ENCODE measurements at regions not wholly inside any gene's neighbourhood (a gene's known extent, or its start where the extent isn't known, plus 50 kb on each side); places are given as distances from the start of the nearest gene placed in this dataset.
A peak's percentile ranks its signal among the peaks of the same experiment; 100 is the strongest.
"Not testable (repeated sequence)": the region's sequence is repeated elsewhere in the genome, so short reads cannot be mapped to it uniquely, and the experiment has no call there.

DNA sequence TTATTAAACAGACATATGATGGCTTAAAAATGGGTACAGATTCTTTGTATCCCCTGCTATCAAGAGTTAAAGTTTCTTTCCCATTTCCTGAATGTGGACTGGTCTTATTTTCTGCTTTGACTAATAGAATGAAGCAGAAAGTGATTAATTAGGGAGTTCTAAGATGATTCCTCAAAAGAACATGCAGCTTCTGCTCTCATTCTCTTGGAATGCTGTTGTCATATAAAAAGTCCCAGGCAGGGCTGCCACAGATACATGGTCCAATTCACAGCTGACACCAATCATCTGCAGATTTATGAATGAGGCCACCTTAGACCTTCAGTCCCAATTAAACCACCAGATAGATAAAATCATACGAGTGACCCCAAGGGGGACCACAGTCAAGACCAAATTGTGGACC is 844.5 kb upstream of the RAG2 start:
- no peak for DNase-seq

DNA sequence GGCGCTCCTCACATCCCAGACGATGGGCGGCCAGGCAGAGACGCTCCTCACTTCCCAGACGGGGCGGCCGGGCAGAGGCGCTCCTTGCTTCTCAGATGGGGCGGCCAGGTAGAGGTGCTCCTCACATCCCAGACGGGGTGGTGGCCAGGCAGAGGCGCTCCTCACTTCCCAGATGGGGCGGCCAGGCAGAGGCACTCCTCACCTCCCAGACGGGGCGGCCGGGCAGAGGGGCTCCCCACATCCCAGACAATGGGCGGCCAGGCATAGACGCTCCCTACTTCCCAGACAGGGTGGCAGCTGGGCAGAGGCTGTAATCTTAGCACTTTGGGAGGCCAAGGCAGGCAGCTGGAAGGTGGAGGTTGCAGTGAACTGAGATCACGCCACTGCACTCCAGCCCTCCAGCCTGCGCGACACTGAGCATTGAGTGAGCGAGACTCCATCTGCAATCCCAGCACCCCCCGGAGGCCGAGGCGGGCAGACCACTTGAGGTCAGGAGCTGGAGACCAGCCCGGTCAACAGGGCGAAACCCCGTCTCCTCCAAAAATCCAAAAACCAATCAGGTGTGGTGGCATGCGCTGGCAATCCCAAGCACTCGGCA is 833.7 kb upstream of the RAG2 start:
- intact Hi-C loops (cut with DNase I): not testable (repeated sequence)

More for the DNA sequence above, 844.5 kb upstream of the RAG2 start:
- intact Hi-C loops (cut with DNase I): no loop called here

DNA sequence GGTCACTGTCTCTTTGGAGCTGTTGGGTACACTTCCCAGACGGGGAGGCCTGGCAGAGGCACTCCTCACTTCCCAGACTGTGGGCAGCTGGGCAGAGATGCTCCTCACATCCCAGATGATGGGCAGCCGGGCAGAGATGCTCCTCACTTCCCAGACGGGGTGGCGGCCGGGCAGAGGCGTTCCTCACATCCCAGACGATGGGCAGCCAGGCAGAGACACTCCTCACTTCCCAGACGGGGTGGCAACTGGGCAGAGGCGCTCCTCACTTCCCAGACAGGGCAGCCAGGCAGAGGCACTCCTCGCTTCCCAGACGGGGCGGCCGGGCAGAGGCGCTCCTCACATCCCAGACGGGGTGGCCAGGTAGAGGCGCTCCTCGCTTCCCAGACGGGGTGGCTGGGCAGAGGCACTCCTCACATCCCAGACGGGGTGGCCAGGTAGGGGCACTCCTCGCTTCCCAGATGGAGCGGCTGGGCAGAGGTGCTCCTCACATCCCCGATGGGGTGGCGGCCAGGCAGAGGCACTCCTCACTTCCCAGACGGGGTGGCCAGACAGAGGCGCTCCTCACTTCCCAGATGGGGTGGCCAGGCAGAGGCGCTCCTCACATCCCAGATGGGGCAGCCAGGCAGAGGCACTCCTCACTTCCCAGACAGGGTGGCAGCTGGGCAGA is 833.1 kb upstream of the RAG2 start:
- intact Hi-C loops (cut with DNase I): not testable (repeated sequence)
- peak in 2 of 10 donors; percentile 51 to 79 for DNase-seq

More for the DNA sequence above, 833.7 kb upstream of the RAG2 start:
- DNase-seq: peak in 3 of 10 donors; percentile 27 to 83 (median 76)

DNA sequence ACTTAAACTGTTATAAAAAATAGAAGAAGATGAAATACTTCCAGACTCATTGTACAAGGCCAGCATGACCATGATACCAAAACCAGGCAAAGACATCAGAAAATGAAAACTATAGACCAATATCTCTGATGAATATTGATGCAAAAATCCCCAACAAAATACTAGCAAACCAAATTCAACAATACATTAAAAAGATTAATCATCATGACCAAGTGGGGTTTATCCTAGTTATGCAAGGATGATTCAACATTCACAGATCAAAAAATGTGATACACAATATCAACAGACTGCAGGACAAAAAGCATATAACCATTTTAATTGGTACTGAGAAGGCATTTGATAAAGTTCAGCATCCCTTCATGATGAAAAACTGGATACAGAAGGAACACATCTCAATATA is 824.5 kb upstream of the RAG2 start:
- intact Hi-C loops (cut with DNase I): no loop called here
- DNase-seq: no peak

DNA sequence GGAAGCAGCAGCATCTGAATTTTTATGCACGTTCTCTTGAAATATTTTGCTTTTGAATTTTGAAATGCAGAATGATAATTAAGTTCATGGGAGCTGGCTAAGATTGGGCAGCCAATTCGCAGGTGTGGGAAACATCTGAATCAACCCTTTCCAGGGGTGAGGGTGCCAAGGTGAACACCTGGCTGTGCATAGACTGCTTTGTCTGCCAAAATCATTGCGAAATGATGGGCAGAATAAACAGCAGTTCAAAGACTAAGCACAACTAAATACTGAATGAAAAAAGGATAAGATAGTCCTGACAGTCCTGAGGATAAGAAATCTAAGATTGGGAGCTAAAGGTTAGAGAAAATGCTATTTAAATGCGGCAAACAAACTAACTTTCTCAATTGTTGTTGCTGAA is 813.3 kb upstream of the RAG2 start:
- DNase-seq: no peak
- intact Hi-C loops (cut with DNase I): no loop called here

DNA sequence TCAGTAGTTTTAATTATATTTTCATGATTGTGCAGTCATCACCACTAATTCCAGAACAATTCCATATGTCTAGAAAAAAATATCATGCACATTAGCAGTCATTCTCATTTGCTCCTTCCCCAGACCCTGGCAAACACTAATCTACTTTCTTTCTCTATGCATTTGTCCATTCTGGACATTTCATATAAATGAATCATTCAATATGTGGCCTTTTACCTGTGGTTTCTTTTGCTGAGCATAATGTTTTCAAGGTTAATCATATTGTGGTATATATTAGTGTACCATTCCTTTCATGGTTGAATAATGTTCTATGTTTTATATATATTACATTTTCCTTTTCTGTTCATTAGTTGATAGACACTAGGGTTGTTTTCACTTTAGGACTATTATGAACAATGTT is 811.1 kb upstream of the RAG2 start:
- intact Hi-C loops (cut with DNase I): no loop called here
- DNase-seq: no peak

DNA sequence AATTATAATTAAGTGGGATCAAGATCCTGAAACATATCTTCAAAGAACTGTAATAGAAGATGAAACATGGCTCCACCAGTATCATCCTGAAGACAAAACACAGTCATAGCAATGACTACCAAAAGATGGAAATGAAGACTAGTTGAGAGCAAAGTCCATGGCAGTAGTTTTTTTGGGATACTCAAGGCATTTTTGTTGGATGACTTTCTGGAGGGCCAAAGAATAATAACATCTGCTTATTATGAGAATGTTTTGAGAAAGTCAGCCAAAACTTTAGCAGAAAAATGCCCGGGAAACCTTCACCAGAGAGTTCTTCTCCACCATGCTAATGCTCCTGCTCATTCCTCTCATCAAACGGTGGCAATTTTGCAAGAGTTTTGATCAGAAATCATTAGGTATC is 809.4 kb upstream of the RAG2 start:
- intact Hi-C loops (cut with DNase I): no loop called here

DNA sequence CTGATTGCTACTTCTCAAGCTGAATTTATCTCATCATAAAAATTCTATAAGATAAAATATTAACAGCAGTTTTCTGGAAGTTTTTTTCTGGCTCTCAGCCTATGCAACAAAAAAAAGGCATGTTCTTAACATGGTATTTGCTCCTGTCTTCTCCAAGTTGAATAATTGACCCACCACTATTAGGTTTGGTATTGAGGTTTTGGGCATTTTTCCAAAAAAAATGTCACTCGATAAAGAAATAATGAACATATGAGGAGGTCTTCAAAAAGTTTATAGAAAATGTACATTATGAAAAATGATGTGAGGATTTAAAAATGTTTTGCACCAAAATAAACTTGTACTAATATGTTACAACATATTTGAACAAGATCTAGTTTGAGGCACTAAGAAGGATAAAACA is 808.6 kb upstream of the RAG2 start:
- intact Hi-C loops (cut with DNase I): no loop called here

More for the DNA sequence above, 809.4 kb upstream of the RAG2 start:
- DNase-seq: no peak

DNA sequence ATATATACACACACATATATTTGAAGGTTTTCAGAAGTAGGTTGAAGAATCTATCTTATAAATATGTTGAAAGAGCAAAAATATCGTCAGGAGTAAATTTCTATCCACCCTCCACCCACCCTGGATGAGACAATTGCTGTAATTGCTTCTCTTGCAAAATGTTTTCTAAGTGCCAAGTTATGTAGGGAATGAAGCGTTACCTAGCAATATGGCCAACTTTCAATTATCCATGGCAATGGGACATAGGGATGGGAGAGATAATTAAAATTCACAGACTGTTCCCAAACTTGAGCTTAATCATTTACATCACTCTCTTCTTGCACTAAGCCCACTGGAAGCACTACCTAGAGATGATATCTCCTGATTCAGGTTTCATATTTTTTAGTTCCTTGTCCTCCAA is 806.2 kb upstream of the RAG2 start:
- intact Hi-C loops (cut with DNase I): no loop called here
- DNase-seq: no peak

More for the DNA sequence above, 808.6 kb upstream of the RAG2 start:
- DNase-seq: no peak

DNA sequence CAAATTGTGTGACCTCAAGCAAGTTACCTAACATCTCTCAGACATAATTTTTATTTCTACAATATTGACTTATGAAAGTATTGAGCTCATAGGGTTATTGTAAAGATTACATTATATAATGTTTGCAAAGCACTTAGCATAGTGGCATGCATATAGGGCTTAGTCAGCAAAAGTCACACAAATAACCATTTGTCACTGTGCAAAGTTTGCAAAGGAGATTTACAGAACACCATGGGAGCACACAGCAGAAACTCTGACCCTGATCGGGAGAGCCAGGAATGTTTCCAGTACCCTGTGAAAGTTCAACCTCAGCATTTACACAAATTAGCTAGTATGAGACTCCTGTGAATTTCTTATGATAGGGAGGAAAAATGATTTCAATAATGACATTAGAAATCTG is 804.6 kb upstream of the RAG2 start:
- DNase-seq: no peak
- intact Hi-C loops (cut with DNase I): no loop called here

DNA sequence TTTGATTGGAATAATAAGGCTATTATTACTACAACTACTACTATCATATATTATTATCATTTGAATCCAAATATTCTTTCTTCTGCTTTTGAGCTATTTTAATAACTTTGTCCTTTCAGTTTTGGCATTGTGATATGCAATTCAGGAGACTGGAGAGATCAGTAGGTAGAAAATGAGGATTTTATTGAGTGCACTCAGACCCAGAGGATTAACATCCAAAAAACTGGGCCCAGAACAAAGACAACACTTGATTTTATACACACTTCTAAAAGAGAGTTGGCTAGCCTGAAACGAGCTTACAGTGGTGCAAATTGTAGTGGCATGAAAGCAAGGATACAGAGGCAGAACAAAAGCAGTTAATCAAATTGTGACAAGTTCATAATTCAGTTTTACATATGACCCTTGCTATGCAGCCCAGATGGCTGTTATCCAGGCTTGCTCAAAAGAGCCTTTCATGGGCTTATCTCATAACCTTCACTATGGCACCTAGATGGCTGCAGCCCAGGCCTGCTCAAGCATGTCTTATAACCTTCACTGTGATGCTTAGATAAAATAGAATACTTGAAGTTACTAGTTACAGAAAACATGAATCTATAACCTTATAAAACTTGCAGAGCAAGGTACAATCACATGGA is 796.3 kb upstream of the RAG2 start:
- intact Hi-C loops (cut with DNase I): no loop called here

DNA sequence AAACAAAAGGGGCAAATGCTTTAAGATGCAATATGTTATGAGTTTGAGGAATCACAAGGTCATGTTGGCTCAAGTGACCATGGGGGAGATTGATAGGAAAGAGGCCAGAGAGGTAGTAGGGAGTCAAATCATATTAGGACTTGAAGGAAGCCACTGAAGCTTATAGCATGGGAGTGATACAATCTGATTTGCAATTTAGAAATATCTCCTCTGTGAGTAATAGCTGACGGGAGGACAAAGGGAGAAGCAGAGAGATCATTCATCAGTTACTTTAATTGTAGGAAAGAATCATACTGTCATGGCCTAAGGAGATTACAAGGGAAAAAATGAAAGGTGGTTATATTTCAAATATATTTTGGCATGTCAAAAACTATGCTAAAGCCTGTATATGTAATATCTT is 793.6 kb upstream of the RAG2 start:
- DNase-seq: no peak

More for the DNA sequence above, 796.3 kb upstream of the RAG2 start:
- no peak for DNase-seq

DNA sequence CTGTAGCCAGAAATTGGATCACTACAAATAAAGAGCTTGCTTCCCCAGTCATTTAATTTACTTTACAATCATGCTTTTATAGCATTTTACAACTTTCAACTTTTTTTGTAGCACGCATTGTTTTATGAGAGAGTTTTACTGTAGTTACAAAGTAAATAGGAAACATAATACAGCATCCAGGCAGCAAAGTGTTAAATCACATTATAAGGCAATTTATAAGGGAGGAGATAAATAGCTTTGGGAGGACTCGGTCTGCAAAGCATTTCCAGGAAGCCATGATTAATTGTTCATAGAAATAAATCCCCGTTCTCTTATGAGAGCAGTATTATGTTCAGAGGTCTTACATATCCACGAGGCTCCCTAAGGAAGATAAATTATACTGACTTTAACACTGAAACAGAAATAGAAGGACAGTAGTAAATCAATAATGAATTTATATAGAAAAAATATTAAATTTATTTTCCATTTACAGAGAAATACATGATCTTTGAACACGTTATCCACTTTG is 792.6 kb upstream of the RAG2 start:
- intact Hi-C loops (cut with DNase I): no loop called here
- no peak for DNase-seq

More for the DNA sequence above, 793.6 kb upstream of the RAG2 start:
- intact Hi-C loops (cut with DNase I): no loop called here

DNA sequence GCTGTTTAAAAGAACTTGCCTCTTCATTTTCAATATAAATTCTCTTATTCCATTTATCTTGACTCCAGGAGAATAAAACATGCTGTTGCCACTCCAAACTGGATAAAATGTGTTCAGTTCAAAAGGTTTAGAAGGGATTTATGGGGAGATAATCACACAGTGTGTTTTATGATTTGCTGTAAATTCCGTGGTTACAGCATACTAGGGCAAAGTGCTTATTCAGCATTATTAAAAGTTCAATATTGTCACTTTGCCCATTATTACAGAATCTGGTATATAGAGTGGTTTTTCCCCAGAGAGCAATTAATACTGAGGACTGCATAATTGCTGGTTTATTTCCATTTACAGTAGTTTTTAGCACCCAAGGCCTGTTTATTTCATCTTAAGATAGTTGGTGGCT is 780.9 kb upstream of the RAG2 start:
- intact Hi-C loops (cut with DNase I): no loop called here
- DNase-seq: no peak

DNA sequence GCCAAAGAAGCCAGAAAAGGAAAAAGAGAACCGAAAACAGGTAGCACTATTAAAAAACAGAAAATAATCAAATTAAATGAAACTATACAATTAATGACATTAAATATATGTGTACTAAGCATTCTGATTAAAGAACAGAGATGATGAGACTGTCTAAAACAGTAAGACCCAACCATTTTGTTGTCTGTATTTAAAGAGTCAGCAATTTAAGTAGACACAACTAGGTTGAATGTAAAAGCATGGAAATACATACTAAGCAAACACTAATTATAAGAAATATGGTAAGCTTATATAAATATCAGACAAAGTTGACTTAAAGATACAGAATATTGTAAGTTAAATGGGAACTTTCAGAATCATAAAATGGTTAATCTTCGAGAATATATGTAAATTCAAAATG is 774.6 kb upstream of the RAG2 start:
- no peak for DNase-seq
- intact Hi-C loops (cut with DNase I): no loop called here

DNA sequence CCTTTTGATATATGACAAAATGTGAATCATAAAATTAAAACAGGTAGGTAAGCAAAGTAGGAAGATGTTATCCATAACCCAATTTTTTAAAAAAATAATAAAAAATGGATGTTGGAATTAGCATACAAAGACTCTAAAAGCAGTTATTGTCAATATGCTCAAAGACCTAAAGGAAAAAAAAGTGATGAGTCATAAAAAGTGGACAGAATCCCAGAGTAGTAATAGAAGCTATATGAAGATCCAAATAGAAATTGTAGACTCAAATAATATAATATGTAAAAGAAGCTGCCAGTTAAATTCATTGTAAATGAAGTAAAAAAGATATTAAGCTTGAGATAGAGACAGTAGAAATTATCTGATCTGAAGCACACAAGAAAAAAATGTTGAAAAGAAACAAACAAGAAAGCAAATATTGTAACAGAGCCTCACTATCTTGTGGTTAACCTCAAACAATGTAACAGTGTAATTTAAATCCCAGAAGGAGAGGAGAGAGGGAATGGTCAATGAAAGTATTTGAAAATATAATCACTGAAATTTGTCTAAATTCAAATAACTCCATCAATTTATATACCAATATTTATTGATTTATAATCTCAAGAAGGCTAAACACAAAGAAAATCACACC is 773.4 kb upstream of the RAG2 start:
- DNase-seq: no peak
- intact Hi-C loops (cut with DNase I): no loop called here

DNA sequence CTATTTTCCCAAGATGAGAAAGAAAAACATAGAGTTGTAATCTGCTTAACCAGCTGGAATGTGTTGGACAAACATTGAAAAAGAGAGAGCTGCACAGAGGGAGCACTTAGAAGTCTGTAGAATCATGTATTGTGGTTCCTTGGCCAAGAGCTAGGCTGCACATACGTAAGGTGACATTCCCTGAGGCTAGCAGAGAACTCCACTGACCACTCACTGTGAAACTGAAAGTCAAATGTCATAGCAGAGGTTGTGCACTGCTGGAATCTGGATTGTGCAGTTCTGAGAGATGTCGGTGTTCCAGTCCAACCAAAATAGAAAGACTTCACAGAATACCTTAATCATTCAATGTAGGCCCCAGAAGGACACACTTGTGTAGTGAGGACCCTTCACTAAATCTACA is 772.8 kb upstream of the RAG2 start:
- intact Hi-C loops (cut with DNase I): no loop called here

DNA sequence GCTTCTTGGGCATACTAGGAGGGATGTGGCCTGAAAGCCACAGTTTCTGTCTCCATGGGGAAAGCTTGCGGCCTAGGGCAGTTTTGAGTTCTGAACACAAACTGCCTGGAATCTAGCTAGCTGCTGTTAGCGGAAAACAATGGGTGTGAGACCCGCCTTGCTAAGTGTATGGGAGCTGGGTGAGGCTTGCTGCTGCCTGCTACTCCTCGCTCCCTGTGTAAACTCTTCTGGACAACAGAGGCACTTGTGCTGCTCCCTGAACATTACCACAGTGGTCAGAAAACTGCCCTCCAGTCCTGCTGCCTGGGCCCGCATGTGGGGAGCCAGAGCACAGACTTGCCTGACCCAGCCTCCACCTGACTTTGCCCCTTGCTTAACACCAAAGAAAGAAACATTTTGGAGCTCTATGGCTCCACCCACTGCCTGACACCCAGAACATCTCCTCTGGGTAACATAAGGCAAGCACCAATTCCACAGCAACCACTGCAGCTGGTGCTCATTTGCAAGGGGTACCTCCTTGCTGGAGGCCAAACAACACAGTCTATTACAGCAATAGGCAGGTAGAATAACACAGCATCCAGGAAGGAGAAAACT is 766.3 kb upstream of the RAG2 start:
- DNase-seq: peak in 1 of 10 donors; percentile 62
- intact Hi-C loops (cut with DNase I): no loop called here

More for the DNA sequence above, 772.8 kb upstream of the RAG2 start:
- DNase-seq: no peak

DNA sequence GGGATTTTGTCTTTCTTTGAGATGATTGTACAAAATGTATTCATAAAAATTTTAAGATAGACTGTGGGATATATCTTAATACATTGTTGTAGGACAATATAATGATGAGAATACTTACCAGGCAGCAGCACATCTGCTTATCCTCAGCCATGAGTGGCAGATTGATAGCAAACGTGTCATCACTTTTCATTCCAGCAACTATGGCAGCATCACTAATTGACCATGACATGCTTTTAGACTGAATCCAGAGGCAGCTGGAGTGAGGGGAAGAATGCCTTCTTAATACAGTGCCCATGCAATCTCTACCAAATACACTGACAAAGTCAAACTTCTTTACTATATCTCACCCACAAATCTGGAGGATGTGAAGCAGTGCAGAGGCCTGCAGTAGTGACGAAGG is 755.2 kb upstream of the RAG2 start:
- intact Hi-C loops (cut with DNase I): no loop called here
- DNase-seq: no peak

DNA sequence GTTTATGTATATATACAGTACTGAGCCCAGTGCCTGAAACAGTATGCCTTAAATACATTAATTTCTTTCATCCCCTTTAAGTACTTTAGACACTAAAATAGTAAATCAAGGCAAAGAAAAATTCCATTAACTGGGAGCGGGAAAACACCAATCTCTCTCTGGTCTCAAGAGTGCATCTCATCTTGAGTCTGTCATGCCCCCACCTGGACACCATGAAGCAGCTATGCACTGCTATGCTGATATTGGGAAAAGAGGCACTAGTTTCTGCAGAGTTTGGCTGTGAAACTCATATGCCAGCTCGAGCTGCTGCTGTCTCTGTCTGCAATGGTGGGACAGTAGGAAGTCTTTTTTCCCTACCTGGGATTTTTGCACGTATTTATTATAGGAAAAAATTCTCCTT is 754.4 kb upstream of the RAG2 start:
- DNase-seq: no peak
- intact Hi-C loops (cut with DNase I): no loop called here

DNA sequence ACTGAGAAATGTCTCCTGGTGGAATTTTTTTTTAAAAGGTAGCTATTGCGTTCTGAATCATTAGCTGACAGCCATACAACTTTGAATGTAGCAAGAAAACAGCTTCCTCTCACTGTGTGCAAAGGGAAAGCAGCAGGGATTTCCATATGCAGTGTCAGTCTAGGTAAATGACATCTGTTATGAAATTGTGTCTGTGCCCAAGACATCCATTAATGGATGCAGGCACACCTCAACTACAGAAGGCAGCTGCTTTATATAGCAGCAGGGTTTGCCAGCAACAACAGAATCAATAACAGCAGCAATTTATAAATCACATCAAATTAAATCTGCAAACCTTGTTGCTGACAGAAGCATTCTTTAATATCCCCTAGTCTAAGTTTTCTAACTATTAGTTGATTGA is 745.3 kb upstream of the RAG2 start:
- DNase-seq: no peak

More for the DNA sequence above, 745.3 kb upstream of the RAG2 start:
- intact Hi-C loops (cut with DNase I): no loop called here

Measured in posterior cingulate gyrus (tissue), 11 donors.